ENCODE measurements at regions not wholly inside any gene's neighbourhood (a gene's known extent, or its start where the extent isn't known, plus 50 kb on each side); places are given as distances from the start of the nearest gene placed in this dataset.
"Not testable (repeated sequence)": the region's sequence is repeated elsewhere in the genome, so short reads cannot be mapped to it uniquely, and the experiment has no call there.

DNA sequence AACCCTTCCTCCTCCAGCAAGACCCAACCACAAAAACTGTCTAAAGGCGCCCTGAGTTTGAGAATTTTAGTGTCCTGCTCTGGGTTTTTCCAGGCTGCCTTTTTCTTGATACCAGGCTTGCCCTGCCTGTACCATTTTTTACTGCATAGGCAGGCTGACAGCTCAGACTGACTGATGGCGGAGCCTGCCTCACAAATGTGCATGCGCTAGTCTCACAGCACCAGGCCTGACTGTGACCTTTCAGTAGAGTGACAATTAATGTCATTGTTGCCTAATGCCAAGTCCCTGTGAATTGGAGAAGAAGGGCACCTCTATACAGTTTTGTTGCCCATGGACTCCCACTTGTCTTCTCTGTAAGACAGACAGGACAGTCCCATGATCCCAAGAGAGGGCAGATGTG is 253.9 kb downstream of the TSPY10 start:
- H2BK12ac ChIP-seq (ENCODE audit: low read depth, low read length); H3K23ac ChIP-seq (ENCODE audit: insufficient read length); H3K9ac ChIP-seq (replicated peaks in 1 of 4; ENCODE audit: extremely low read depth in 1 of 4, low read depth in 3 of 4, low read length in 3 of 4); H3K4me1 ChIP-seq (replicated peaks in 1 of 4; ENCODE audit: control insufficient read depth in 3 of 4, insufficient read depth in 4 of 4, low read length in 3 of 4); H3K27me3 ChIP-seq (replicated peaks in 1 of 4; ENCODE audit: control insufficient read depth in 3 of 4, extremely low read depth in 1 of 4, insufficient read depth in 3 of 4, low read length in 3 of 4); DNase-seq (ENCODE audit: low read depth in 1 of 2, low spot score in 2 of 2); H3K4me3 ChIP-seq (ENCODE audit: extremely low read depth in 1 of 4, insufficient read depth in 2 of 4, low read depth in 3 of 4, low read length in 4 of 4); H2BK5ac ChIP-seq (ENCODE audit: low read depth, low read length); H2BK120ac ChIP-seq (replicated peaks; ENCODE audit: low read depth, low read length); H4K5ac ChIP-seq (ENCODE audit: insufficient read length, low read depth, low read length); H3K18ac ChIP-seq (ENCODE audit: extremely low read depth, low read length); H2AK5ac ChIP-seq (ENCODE audit: low read depth, low read length); H3K79me2 ChIP-seq (ENCODE audit: control insufficient read depth in 1 of 2, insufficient read depth in 2 of 2, low read length in 2 of 2); H3K23me2 ChIP-seq (ENCODE audit: low read depth, low read length); H2BK20ac ChIP-seq (ENCODE audit: low read length); H3K9me3 ChIP-seq (ENCODE audit: insufficient read depth in 2 of 2, low read depth in 1 of 2, low read length in 1 of 2); H4K91ac ChIP-seq (replicated peaks; ENCODE audit: insufficient read length, low read length); H3K4me2 ChIP-seq (ENCODE audit: insufficient read depth in 1 of 2, low read depth in 2 of 2, low read length in 2 of 2); H3K79me1 ChIP-seq (ENCODE audit: low read depth, low read length); CTCF ChIA-PET (ENCODE audit: partially characterized antibody); H3K4ac ChIP-seq (replicated peaks; ENCODE audit: insufficient read length, low read depth, low read length); H3K36me3 ChIP-seq (ENCODE audit: control insufficient read depth in 2 of 4, insufficient read depth in 4 of 4, low read length in 3 of 4); H3K27ac ChIP-seq (ENCODE audit: low read depth, low read length); POLR2A ChIA-PET (ENCODE audit: partially characterized antibody); H2AFZ ChIP-seq (ENCODE audit: low read length); FAIRE-seq; H3K56ac ChIP-seq (replicated peaks; ENCODE audit: insufficient read length, low read depth, low read length); H4K8ac ChIP-seq (ENCODE audit: extremely low read depth, insufficient read depth, low read length); H4K20me1 ChIP-seq (replicated peaks in 1 of 2; ENCODE audit: control insufficient read depth in 1 of 2, insufficient read depth in 2 of 2, low read length in 2 of 2); H3K14ac ChIP-seq (ENCODE audit: insufficient read length); H2BK15ac ChIP-seq (ENCODE audit: low read length): not testable (repeated sequence)
- no CpG with 5 or more reads among the region's 3 CpGs for WGBS, 2 experiments (ENCODE audit: extremely low coverage in 1 of 2, insufficient coverage in 1 of 2, insufficient read length in 1 of 2, insufficient replicate concordance in 2 of 2, low coverage in 1 of 2, low lambda C conversion rate in 2 of 2, missing lambda C conversion rate in 1 of 2)

DNA sequence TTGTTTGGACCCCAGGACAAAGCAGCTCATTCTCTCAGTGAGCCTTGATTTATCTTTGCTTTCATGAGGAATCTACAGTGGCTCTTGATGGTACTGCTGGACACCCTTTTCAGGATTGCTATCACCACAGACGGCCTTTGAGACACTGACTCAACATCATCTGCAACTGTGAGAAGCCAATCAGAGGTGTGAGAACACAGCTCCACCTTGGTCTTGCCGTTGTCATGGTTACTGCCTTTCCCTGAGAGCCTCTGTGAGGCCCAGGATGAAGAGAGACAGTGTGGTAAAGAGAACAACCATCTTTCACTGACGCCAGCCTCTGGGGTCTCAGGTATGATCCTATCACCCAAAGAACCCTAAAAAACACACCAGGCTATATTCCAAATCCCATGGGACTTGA is 270.2 kb downstream of the TSPY10 start:
- DNase-seq (ENCODE audit: low read depth in 1 of 2, low spot score in 2 of 2); FAIRE-seq; H3K4me2 ChIP-seq (ENCODE audit: insufficient read depth in 1 of 2, low read depth in 2 of 2, low read length in 2 of 2); H4K91ac ChIP-seq (replicated peaks; ENCODE audit: insufficient read length, low read length); H2AFZ ChIP-seq (ENCODE audit: low read length); H3K9me3 ChIP-seq (ENCODE audit: insufficient read depth in 2 of 2, low read depth in 1 of 2, low read length in 1 of 2); H3K23me2 ChIP-seq (ENCODE audit: low read depth, low read length); H3K56ac ChIP-seq (replicated peaks; ENCODE audit: insufficient read length, low read depth, low read length); H2BK120ac ChIP-seq (replicated peaks; ENCODE audit: low read depth, low read length); H3K23ac ChIP-seq (ENCODE audit: insufficient read length); H3K79me1 ChIP-seq (ENCODE audit: low read depth, low read length); H4K8ac ChIP-seq (ENCODE audit: extremely low read depth, insufficient read depth, low read length); H4K5ac ChIP-seq (ENCODE audit: insufficient read length, low read depth, low read length); H3K27ac ChIP-seq (ENCODE audit: low read depth, low read length); H3K4me3 ChIP-seq (ENCODE audit: extremely low read depth in 1 of 4, insufficient read depth in 2 of 4, low read depth in 3 of 4, low read length in 4 of 4); H3K14ac ChIP-seq (ENCODE audit: insufficient read length); H3K18ac ChIP-seq (ENCODE audit: extremely low read depth, low read length); H2AK5ac ChIP-seq (ENCODE audit: low read depth, low read length); H3K4ac ChIP-seq (replicated peaks; ENCODE audit: insufficient read length, low read depth, low read length); H2BK12ac ChIP-seq (ENCODE audit: low read depth, low read length); CTCF ChIA-PET (ENCODE audit: partially characterized antibody); H3K4me1 ChIP-seq (replicated peaks in 1 of 4; ENCODE audit: control insufficient read depth in 3 of 4, insufficient read depth in 4 of 4, low read length in 3 of 4); POLR2A ChIA-PET (ENCODE audit: partially characterized antibody); H3K27me3 ChIP-seq (replicated peaks in 1 of 4; ENCODE audit: control insufficient read depth in 3 of 4, extremely low read depth in 1 of 4, insufficient read depth in 3 of 4, low read length in 3 of 4); H3K9ac ChIP-seq (replicated peaks in 1 of 4; ENCODE audit: extremely low read depth in 1 of 4, low read depth in 3 of 4, low read length in 3 of 4); H2BK20ac ChIP-seq (ENCODE audit: low read length); H3K36me3 ChIP-seq (ENCODE audit: control insufficient read depth in 2 of 4, insufficient read depth in 4 of 4, low read length in 3 of 4); H3K79me2 ChIP-seq (ENCODE audit: control insufficient read depth in 1 of 2, insufficient read depth in 2 of 2, low read length in 2 of 2); H2BK5ac ChIP-seq (ENCODE audit: low read depth, low read length); H2BK15ac ChIP-seq (ENCODE audit: low read length); H4K20me1 ChIP-seq (replicated peaks in 1 of 2; ENCODE audit: control insufficient read depth in 1 of 2, insufficient read depth in 2 of 2, low read length in 2 of 2): not testable (repeated sequence)
- WGBS, 2 experiments (ENCODE audit: extremely low coverage in 1 of 2, insufficient coverage in 1 of 2, insufficient read length in 1 of 2, insufficient replicate concordance in 2 of 2, low coverage in 1 of 2, low lambda C conversion rate in 2 of 2, missing lambda C conversion rate in 1 of 2): no CpG with 5 or more reads among the region's 3 CpGs

Measured in H1 (cell line).